Liver (tissue), 8 donors: ENCODE measurements at regions not wholly inside any gene's neighbourhood (a gene's known extent, or its start where the extent isn't known, plus 50 kb on each side); places are given as distances from the start of the nearest gene placed in this dataset.

Source experiments
- DNase-seq: peaks from one replicate; pipeline ENCODE4 v3.0.0-alpha.2; 2017; ENCODE audit warnings: low spot score
- H3K27ac ChIP-seq, 2 donors: one replicate each; pipeline ENCODE4 v1.7.0; 2013; ENCODE audit warnings: inconsistent platforms in 2 of 2, low read length in 2 of 2, control low read depth in 1 of 2, low read depth in 1 of 2, mild to moderate bottlenecking in 1 of 2
- H3K27me3 ChIP-seq, 4 donors: one replicate each; pipeline versions ENCODE4 v1.6.1 to v1.7.0; 2013; ENCODE audit warnings: low read length in 3 of 4, inconsistent platforms in 1 of 4, mild to moderate bottlenecking in 1 of 4, moderate library complexity in 1 of 4; ENCODE audit not compliant: control insufficient read depth in 4 of 4, insufficient read depth in 4 of 4
- H3K36me3 ChIP-seq, 4 donors: one replicate each; pipeline versions ENCODE4 v1.6.1 to v1.7.0; 2013; ENCODE audit warnings: low read length in 3 of 4, mild to moderate bottlenecking in 3 of 4, low read depth in 1 of 4, moderate library complexity in 1 of 4; ENCODE audit not compliant: control insufficient read depth in 4 of 4, insufficient read depth in 3 of 4
- H3K4me1 ChIP-seq, 4 donors: one replicate each; pipeline versions ENCODE4 v1.6.1 to v1.7.0; 2013; ENCODE audit warnings: low read length in 3 of 4, mild to moderate bottlenecking in 3 of 4, moderate library complexity in 1 of 4; ENCODE audit not compliant: control insufficient read depth in 4 of 4, insufficient read depth in 4 of 4
- H3K4me3 ChIP-seq, 3 donors: one replicate each; pipeline versions ENCODE4 v1.6.1 to v1.7.0; 2013; ENCODE audit warnings: low read length in 3 of 3, control low read depth in 1 of 3, low read depth in 1 of 3, mild to moderate bottlenecking in 1 of 3
- H3K9ac ChIP-seq, 2 donors: one replicate each; pipeline ENCODE4 v1.7.0; 2013; ENCODE audit warnings: low read length in 2 of 2, mild to moderate bottlenecking in 2 of 2, moderate library complexity in 2 of 2, control low read depth in 1 of 2, low read depth in 1 of 2
- H3K9me3 ChIP-seq, 4 donors: one replicate each; pipeline versions ENCODE4 v1.6.1 to v1.7.0; 2013; ENCODE audit warnings: low read length in 3 of 4; ENCODE audit not compliant: control insufficient read depth in 4 of 4
- ATF3 ChIP-seq: IDR thresholded peaks from 2 replicates; pipeline ENCODE4 v1.6.1; 2016; ENCODE audit warnings: antibody characterized with exemption
- CTCF ChIP-seq: fragments of 150-350 bp; IDR thresholded peaks from 2 replicates; pipeline ENCODE4 v1.5.1; 2017; ENCODE audit warnings: improper control_type of control experiment, low read depth, low read length; ENCODE audit not compliant: missing input control
- EGR1 ChIP-seq, 2 donors: IDR thresholded peaks; 2 replicates each; pipeline ENCODE4 v1.6.1; 2016 to 2018; ENCODE audit warnings: antibody characterized with exemption in 2 of 2, low read depth in 2 of 2
- FOXA1 ChIP-seq: IDR thresholded peaks from 2 replicates; pipeline ENCODE4 v1.6.1; 2016; ENCODE audit warnings: antibody characterized with exemption
- FOXA2 ChIP-seq: IDR thresholded peaks from 2 replicates; pipeline ENCODE4 v1.6.1; 2016; ENCODE audit warnings: antibody characterized with exemption
- GABPA ChIP-seq, 2 donors: IDR thresholded peaks in 1 of 2; conservative IDR thresholded peaks in 1 of 2; 2 replicates each; pipeline ENCODE4 v1.6.1; 2016; ENCODE audit warnings: antibody characterized with exemption in 2 of 2, mild to moderate bottlenecking in 1 of 2, moderate library complexity in 1 of 2
- HNF4A ChIP-seq, 2 donors: conservative IDR thresholded peaks; 2 replicates each; pipeline ENCODE4 v1.6.1; 2016; ENCODE audit warnings: antibody characterized with exemption in 2 of 2, mild to moderate bottlenecking in 2 of 2
- HNF4G ChIP-seq: IDR thresholded peaks from 2 replicates; pipeline ENCODE4 v1.6.1; 2016; ENCODE audit warnings: antibody characterized with exemption
- JUND ChIP-seq, 2 donors: IDR thresholded peaks; 2 replicates each; pipeline ENCODE4 v1.6.1; 2016; ENCODE audit warnings: antibody characterized with exemption in 2 of 2
- MAX ChIP-seq: IDR thresholded peaks from 2 replicates; pipeline ENCODE4 v1.6.1; 2016; ENCODE audit warnings: antibody characterized with exemption
- NR2F2 ChIP-seq: IDR thresholded peaks from 2 replicates; pipeline ENCODE4 v1.6.1; 2016; ENCODE audit warnings: antibody characterized with exemption
- RAD21 ChIP-seq, 2 donors: IDR thresholded peaks; 2 replicates each; pipeline ENCODE4 v1.6.1; 2016; ENCODE audit warnings: antibody characterized with exemption in 2 of 2, mild to moderate bottlenecking in 2 of 2
- REST ChIP-seq: IDR thresholded peaks from 2 replicates; pipeline ENCODE4 v1.6.1; 2016; ENCODE audit warnings: antibody characterized with exemption, mild to moderate bottlenecking
- RXRA ChIP-seq, 2 donors: IDR thresholded peaks; 2 replicates each; pipeline ENCODE4 v1.6.1; 2017 to 2018; ENCODE audit warnings: antibody characterized with exemption in 2 of 2, mild to moderate bottlenecking in 1 of 2
- SP1 ChIP-seq: IDR thresholded peaks from 2 replicates; pipeline ENCODE4 v1.6.1; 2018; ENCODE audit warnings: antibody characterized with exemption, mild to moderate bottlenecking
- TAF1 ChIP-seq: conservative IDR thresholded peaks from 2 replicates; pipeline ENCODE4 v1.6.1; 2016; ENCODE audit warnings: antibody characterized with exemption, mild to moderate bottlenecking
- YY1 ChIP-seq: IDR thresholded peaks from 2 replicates; pipeline ENCODE4 v1.6.1; 2016; ENCODE audit warnings: antibody characterized with exemption, mild to moderate bottlenecking
- ZBTB33 ChIP-seq: IDR thresholded peaks from 2 replicates; pipeline ENCODE4 v1.6.1; 2016; ENCODE audit warnings: antibody characterized with exemption
- WGBS: extraction: QIAGEN DNeasy Blood & Tissue Kit; methylation state at CpG from one replicate; pipeline ENCODE4 v1.1.7; 2013; 5-methylcytosine and 5-hydroxymethylcytosine counted together
- donor health status: healthy.
- donor health status: healthy.
- donor health status: healthy.
- donor health status: healthy.
- donor health status: healthy.

- H3K9me3 ChIP-seq, result peaks cover 0 to 3% (median under 1%) of the 10 kb centered on the region in 4 donors
These were observed 134.9 kb downstream of the HMHB1 start for GRCh38 chr5:143946837-143947236.

More at GRCh38 chr5:143946837-143947236, 134.9 kb downstream of the HMHB1 start:
- no peak overlapping the region for H3K27ac ChIP-seq
- no peaks in the 10 kb centered on the region for H3K4me1 ChIP-seq
- no peaks in the 10 kb centered on the region for H3K36me3 ChIP-seq
- 63% methylated on average over 1 of the region's 1 CpG for WGBS
- H3K4me3 ChIP-seq, result no peak overlapping the region
- no peak for DNase-seq
- no peak overlapping the region for H3K9ac ChIP-seq
- no peak for TF ChIP-seq HNF4A (conservative IDR thresholded peaks at IDR 0.05)
- TF ChIP-seq ZBTB33, result no peak
- TF ChIP-seq RXRA (IDR thresholded peaks at IDR 0.05), result no peak
- no peak for TF ChIP-seq JUND (IDR thresholded peaks at IDR 0.05)
- TF ChIP-seq MAX, result no peak
- TF ChIP-seq CTCF, result no peak
- no peak for TF ChIP-seq FOXA2
- no peak for TF ChIP-seq HNF4G
- no peak for TF ChIP-seq FOXA1
- no peak for TF ChIP-seq REST
- no peak for TF ChIP-seq GABPA (IDR thresholded peaks at IDR 0.05 in 1 of 2, conservative IDR thresholded peaks at IDR 0.05 in 1 of 2)
- TF ChIP-seq YY1, result no peak
- no peak for TF ChIP-seq SP1
- TF ChIP-seq RAD21 (IDR thresholded peaks at IDR 0.05), result no peak
- no peak for TF ChIP-seq TAF1
- no peak for TF ChIP-seq NR2F2
- TF ChIP-seq EGR1 (IDR thresholded peaks at IDR 0.05; ENCODE audit: low read depth in 2 of 2), result no peak
- no peak for TF ChIP-seq ATF3
- H3K27me3 ChIP-seq, result no peaks in the 10 kb centered on the region
